WTC11 (cell line): ENCODE measurements at regions not wholly inside any gene's neighbourhood (a gene's known extent, or its start where the extent isn't known, plus 50 kb on each side); places are given as distances from the start of the nearest gene placed in this dataset.

Experiments
- ATAC-seq: fragments of 200-7000 bp; cut with Tn5 transposase; 2 replicates; pipeline ENCODE4 v1.10.0; 2021; ENCODE audit warnings: mild to moderate bottlenecking, moderate library complexity
- CTCF ChIA-PET: fragments of 300-600 bp; sonication (Branson Sonifier 250); formaldehyde crosslinking; loops from one replicate; lab custom pipeline; 2021; ENCODE audit warnings: antibody characterized with exemption; lab: Charles Lee
- POLR2A ChIA-PET: fragments of 350-600 bp; sonication (Branson Sonifier 250); formaldehyde crosslinking; loops from one replicate; lab custom pipeline; 2021; ENCODE audit warnings: antibody characterized with exemption; lab: Charles Lee
- DNase-seq: peaks from one replicate; pipeline ENCODE4 v3.0.0; 2021; ENCODE audit warnings: low spot score
- H3K27ac Mint-ChIP-seq: 2 replicates; pipeline ENCODE4 v1.8.0; 2021; ENCODE audit warnings: mixed read lengths
- H3K27me3 Mint-ChIP-seq: 2 replicates; pipeline ENCODE4 v1.8.0; 2021; ENCODE audit warnings: low read depth, mild to moderate bottlenecking, moderate library complexity, mixed read lengths
- H3K36me3 Mint-ChIP-seq: 2 replicates; pipeline ENCODE4 v1.8.0; 2021; ENCODE audit warnings: mixed read lengths
- H3K4me1 Mint-ChIP-seq: 2 replicates; pipeline ENCODE4 v1.8.0; 2022; ENCODE audit warnings: mixed read lengths
- H3K4me3 Mint-ChIP-seq: 2 replicates; pipeline ENCODE4 v1.8.0; 2021; ENCODE audit warnings: mild to moderate bottlenecking, moderate library complexity, mixed read lengths
- H3K9me3 Mint-ChIP-seq: 2 replicates; pipeline ENCODE4 v1.8.0; 2021; ENCODE audit warnings: mixed read lengths
- FOXP1 ChIP-seq: sonication (generic); formaldehyde crosslinking; IDR thresholded peaks from 2 replicates; pipeline ENCODE4 v1.8.0; 2022; ENCODE audit warnings: missing genetic modification reagents, mild to moderate bottlenecking, moderate library complexity, borderline replicate concordance
- HMGA2 ChIP-seq: fragments of 250-450 bp; sonication (Bioruptor Pico); IDR thresholded peaks from 2 replicates; pipeline ENCODE4 v1.4.0; 2021; ENCODE audit warnings: mild to moderate bottlenecking, moderate library complexity
- IRF2 ChIP-seq: sonication (generic); formaldehyde crosslinking; IDR thresholded peaks from 2 replicates; pipeline ENCODE4 v1.8.0; 2022; ENCODE audit warnings: low read depth, missing genetic modification reagents, borderline replicate concordance
- MYBL2 ChIP-seq: sonication (generic); formaldehyde crosslinking; IDR thresholded peaks from 2 replicates; pipeline ENCODE4 v1.8.1; 2023; ENCODE audit warnings: mild to moderate bottlenecking, moderate library complexity, missing genetic modification reagents
- NFYB ChIP-seq: sonication (generic); formaldehyde crosslinking; conservative IDR thresholded peaks from 2 replicates; pipeline ENCODE4 v1.8.0; 2022; ENCODE audit warnings: low read depth, missing genetic modification reagents
- NR3C1 ChIP-seq: sonication (generic); formaldehyde crosslinking; conservative IDR thresholded peaks from 2 replicates; pipeline ENCODE4 v1.8.1; 2023; ENCODE audit warnings: low read depth, mild to moderate bottlenecking, missing genetic modification reagents
- SP1 ChIP-seq: sonication (generic); formaldehyde crosslinking; conservative IDR thresholded peaks from 2 replicates; pipeline ENCODE4 v1.8.1; 2022; ENCODE audit warnings: missing genetic modification reagents
- TCF7 ChIP-seq: sonication (generic); formaldehyde crosslinking; IDR thresholded peaks from 2 replicates; pipeline ENCODE4 v1.8.0; 2022; ENCODE audit warnings: mild to moderate bottlenecking, low read depth, missing genetic modification reagents, moderate library complexity
- TEAD1 ChIP-seq: sonication (generic); formaldehyde crosslinking; IDR thresholded peaks from 2 replicates; pipeline ENCODE4 v1.8.0; 2022; ENCODE audit warnings: mild to moderate bottlenecking, missing genetic modification reagents
- TP53 ChIP-seq: sonication (generic); formaldehyde crosslinking; IDR thresholded peaks from 2 replicates; pipeline ENCODE4 v1.8.1; 2023; ENCODE audit warnings: mild to moderate bottlenecking, missing genetic modification reagents
- ZNF121 ChIP-seq: sonication (generic); formaldehyde crosslinking; IDR thresholded peaks from 2 replicates; pipeline ENCODE4 v1.8.0; 2023; ENCODE audit warnings: missing genetic modification reagents
- ZNF138 ChIP-seq: sonication (generic); formaldehyde crosslinking; conservative IDR thresholded peaks from 2 replicates; pipeline ENCODE4 v1.8.1; 2022; ENCODE audit warnings: mild to moderate bottlenecking, moderate library complexity, missing genetic modification reagents
- TF ChIP-seq, protein P1 (sequence below): fragments of 200-600 bp; IDR thresholded peaks from 2 replicates; pipeline ENCODE4 v1.8.0; 2022; ENCODE audit warnings: antibody characterized with exemption
- TF ChIP-seq, protein P2 (sequence below): sonication (generic); formaldehyde crosslinking; IDR thresholded peaks from 2 replicates; pipeline ENCODE4 v1.8.1; 2023; ENCODE audit warnings: mild to moderate bottlenecking, missing genetic modification reagents
- TF ChIP-seq, protein P3 (sequence below): sonication (generic); formaldehyde crosslinking; IDR thresholded peaks from 2 replicates; pipeline ENCODE4 v1.8.1; 2022; ENCODE audit warnings: mild to moderate bottlenecking, missing genetic modification reagents, moderate library complexity, borderline replicate concordance
- TF ChIP-seq, protein P4 (sequence below): sonication (generic); formaldehyde crosslinking; IDR thresholded peaks from 2 replicates; pipeline ENCODE4 v1.8.0; 2022; ENCODE audit warnings: mild to moderate bottlenecking, missing genetic modification reagents
- TF ChIP-seq, protein P5 (sequence below): sonication (generic); formaldehyde crosslinking; IDR thresholded peaks from 2 replicates; pipeline ENCODE4 v1.8.1; 2023; ENCODE audit warnings: mild to moderate bottlenecking, missing genetic modification reagents, moderate library complexity
- TF ChIP-seq, protein P6 (sequence below): sonication (generic); formaldehyde crosslinking; IDR thresholded peaks from 2 replicates; pipeline ENCODE4 v1.8.1; 2022; ENCODE audit warnings: mild to moderate bottlenecking, moderate library complexity, missing genetic modification reagents
- TF ChIP-seq, protein P7 (sequence below): sonication (generic); formaldehyde crosslinking; IDR thresholded peaks from 2 replicates; pipeline ENCODE4 v1.8.1; 2023; ENCODE audit warnings: mild to moderate bottlenecking, missing genetic modification reagents, moderate library complexity
- TF ChIP-seq, protein P8 (sequence below): sonication (generic); formaldehyde crosslinking; IDR thresholded peaks from 2 replicates; pipeline ENCODE4 v1.8.0; 2023; ENCODE audit warnings: missing genetic modification reagents

DNA sequence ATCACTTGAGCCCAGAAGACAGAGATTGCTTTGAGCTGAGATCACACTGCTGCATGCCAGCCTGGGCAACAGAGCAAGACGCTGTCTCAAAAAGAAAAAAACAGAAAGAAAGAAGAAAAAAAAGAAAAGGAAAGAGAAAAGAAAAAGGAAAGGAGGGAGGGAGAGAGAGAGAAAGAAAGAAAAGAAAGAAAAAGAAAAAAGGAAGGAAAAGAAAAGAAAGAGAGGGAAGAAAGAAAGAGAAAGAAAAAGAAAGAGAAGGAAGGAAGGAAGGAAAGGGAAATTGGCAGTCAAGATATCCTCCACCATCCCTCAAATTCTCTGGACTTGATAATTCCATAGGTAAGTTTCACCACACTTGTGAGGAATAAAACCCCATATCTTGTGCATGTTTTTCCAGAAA lies 71.4 kb upstream of the WSB1 start (continued):
- TF ChIP-seq, protein P1, sequence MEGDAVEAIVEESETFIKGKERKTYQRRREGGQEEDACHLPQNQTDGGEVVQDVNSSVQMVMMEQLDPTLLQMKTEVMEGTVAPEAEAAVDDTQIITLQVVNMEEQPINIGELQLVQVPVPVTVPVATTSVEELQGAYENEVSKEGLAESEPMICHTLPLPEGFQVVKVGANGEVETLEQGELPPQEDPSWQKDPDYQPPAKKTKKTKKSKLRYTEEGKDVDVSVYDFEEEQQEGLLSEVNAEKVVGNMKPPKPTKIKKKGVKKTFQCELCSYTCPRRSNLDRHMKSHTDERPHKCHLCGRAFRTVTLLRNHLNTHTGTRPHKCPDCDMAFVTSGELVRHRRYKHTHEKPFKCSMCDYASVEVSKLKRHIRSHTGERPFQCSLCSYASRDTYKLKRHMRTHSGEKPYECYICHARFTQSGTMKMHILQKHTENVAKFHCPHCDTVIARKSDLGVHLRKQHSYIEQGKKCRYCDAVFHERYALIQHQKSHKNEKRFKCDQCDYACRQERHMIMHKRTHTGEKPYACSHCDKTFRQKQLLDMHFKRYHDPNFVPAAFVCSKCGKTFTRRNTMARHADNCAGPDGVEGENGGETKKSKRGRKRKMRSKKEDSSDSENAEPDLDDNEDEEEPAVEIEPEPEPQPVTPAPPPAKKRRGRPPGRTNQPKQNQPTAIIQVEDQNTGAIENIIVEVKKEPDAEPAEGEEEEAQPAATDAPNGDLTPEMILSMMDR = no peak
- TF ChIP-seq, protein P2, sequence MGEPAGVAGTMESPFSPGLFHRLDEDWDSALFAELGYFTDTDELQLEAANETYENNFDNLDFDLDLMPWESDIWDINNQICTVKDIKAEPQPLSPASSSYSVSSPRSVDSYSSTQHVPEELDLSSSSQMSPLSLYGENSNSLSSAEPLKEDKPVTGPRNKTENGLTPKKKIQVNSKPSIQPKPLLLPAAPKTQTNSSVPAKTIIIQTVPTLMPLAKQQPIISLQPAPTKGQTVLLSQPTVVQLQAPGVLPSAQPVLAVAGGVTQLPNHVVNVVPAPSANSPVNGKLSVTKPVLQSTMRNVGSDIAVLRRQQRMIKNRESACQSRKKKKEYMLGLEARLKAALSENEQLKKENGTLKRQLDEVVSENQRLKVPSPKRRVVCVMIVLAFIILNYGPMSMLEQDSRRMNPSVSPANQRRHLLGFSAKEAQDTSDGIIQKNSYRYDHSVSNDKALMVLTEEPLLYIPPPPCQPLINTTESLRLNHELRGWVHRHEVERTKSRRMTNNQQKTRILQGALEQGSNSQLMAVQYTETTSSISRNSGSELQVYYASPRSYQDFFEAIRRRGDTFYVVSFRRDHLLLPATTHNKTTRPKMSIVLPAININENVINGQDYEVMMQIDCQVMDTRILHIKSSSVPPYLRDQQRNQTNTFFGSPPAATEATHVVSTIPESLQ (CRISPR knock-in tag) = no peak

DNA sequence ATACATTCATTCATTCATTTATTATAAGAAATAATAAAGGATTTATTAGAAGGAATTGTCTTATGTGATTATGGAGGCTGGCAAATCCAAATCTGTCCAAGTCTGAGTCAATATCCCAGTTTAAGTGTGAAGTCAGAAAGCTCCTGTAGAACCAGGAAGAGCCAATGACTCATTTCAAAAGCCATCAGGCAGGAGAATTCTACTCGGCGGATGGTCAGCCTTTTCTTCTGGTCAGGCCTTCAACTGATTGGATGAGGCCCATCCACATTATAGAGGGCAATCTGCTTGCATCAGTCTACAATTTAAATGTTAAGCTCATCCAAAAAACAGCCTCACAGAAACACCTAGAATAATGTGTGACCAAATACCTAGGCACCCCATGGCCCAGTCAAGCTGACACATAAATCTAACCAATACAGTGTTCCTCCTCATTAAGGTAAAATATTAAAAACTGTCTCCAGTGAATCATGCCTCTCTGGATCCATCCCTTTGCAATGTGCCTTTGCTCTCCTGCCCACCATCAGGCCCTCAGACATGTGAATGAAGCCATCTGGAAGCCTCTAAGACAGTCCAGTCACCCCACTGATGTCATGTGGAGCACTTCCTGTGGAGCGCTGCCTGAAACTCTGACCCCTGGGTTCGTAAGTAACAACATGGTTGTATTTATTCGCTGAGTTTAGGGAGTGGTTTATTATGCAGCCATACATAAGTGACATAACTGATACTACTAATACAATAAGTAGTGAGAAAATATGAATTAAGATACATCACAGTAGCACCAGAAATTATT lies 69.2 kb upstream of the WSB1 start:
- Mint-ChIP-seq H3K27ac (no peak overlapping the region), H3K4me3 (no peak overlapping the region), H3K4me1 (no peaks in the 10 kb centered on the region), H3K27me3 (peaks cover 3% of the 10 kb centered on the region; the same call in 1 of the 2 replicates), H3K36me3 (peaks cover 7% of the 10 kb centered on the region), H3K9me3 (peaks cover 59% of the 10 kb centered on the region)
- ChIA-PET POLR2A (no interaction called here), CTCF (no interaction called here)
- no peak for ATAC-seq
- TF ChIP-seq HMGA2 (CRISPR knock-in tag) = no peak
- DNase-seq = no peak

DNA sequence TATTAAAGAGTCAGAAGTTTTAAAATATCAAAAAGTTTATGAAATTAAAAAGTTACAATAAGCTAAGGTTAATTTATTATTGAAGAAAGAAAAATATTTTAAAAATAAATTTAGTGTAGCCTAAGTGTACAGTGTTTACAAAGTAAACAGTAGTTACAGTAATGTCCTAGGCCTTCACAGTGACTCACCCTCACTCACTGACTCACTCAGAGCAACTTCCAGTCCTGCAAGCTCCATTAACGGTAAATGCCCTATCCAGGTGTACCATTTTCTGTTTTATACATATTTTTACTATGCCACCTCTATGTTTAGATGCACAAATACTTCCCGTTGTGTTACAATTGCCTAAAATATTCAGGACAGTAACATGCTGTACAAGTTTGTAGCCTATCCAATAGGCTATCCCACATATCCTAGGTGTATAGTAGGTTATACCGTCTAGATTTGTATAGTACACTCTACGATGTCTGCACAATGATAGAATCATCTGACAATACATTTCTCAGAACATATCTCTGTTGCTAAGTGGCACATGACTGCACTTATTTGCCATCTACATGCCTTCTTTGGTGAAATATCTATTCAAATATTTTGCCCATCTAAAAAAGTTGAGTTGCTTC lies 67.2 kb upstream of the WSB1 start:
- ATAC-seq (no peak), DNase-seq (no peak)
- POLR2A ChIA-PET = no interaction called here
- Mint-ChIP-seq H3K36me3 (peaks cover 7% of the 10 kb centered on the region), H3K9me3 (peaks cover 55% of the 10 kb centered on the region)
- TF ChIP-seq ZNF138 (no peak), MYBL2 (CRISPR knock-in tag) (no peak), NFYB (CRISPR knock-in tag) (no peak), TCF7 (no peak)
- TF ChIP-seq, protein P3, sequence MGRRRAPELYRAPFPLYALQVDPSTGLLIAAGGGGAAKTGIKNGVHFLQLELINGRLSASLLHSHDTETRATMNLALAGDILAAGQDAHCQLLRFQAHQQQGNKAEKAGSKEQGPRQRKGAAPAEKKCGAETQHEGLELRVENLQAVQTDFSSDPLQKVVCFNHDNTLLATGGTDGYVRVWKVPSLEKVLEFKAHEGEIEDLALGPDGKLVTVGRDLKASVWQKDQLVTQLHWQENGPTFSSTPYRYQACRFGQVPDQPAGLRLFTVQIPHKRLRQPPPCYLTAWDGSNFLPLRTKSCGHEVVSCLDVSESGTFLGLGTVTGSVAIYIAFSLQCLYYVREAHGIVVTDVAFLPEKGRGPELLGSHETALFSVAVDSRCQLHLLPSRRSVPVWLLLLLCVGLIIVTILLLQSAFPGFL = no peak
- TF ChIP-seq, protein P4, sequence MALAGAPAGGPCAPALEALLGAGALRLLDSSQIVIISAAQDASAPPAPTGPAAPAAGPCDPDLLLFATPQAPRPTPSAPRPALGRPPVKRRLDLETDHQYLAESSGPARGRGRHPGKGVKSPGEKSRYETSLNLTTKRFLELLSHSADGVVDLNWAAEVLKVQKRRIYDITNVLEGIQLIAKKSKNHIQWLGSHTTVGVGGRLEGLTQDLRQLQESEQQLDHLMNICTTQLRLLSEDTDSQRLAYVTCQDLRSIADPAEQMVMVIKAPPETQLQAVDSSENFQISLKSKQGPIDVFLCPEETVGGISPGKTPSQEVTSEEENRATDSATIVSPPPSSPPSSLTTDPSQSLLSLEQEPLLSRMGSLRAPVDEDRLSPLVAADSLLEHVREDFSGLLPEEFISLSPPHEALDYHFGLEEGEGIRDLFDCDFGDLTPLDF (CRISPR knock-in tag) = no peak
- TF ChIP-seq, protein P5, sequence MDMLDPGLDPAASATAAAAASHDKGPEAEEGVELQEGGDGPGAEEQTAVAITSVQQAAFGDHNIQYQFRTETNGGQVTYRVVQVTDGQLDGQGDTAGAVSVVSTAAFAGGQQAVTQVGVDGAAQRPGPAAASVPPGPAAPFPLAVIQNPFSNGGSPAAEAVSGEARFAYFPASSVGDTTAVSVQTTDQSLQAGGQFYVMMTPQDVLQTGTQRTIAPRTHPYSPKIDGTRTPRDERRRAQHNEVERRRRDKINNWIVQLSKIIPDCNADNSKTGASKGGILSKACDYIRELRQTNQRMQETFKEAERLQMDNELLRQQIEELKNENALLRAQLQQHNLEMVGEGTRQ (CRISPR knock-in tag) = no peak
- TF ChIP-seq, all 79 proteins: peak for 0
- Mint-ChIP-seq H3K27me3 (peaks cover 3% of the 10 kb centered on the region; the same call in 1 of the 2 replicates), H3K4me1 (no peaks in the 10 kb centered on the region), H3K4me3 (no peak overlapping the region), H3K27ac (no peak overlapping the region)
- CTCF ChIA-PET = interaction anchor here (1.1 to 1.3 kb wide), 2 partner anchors 10 to 155 kb away, joined by 3 to 4 read pairs; no protein-coding TSS in a partner anchor

DNA sequence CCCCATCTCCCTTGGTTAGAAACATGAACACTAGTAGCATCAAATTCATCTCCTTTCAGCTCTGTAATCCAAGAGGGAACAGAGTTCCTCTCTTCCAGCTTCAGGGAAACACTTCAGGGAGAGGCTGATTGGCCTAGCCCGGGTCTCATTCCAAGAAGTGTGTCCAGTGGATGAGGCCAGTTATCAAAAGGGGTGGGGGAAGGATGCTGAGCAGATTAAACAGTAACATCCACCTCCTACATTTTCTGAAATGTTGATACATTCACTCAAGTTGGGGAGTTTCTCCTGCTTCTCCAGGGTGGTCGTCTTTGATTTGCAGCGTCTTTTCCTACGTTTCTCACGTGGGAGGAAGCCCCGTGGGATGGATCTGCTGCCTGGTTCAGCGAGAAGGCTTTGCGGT lies 62.9 kb upstream of the WSB1 start:
- Mint-ChIP-seq H3K36me3 (no peaks in the 10 kb centered on the region), H3K27me3 (peaks cover 6% of the 10 kb centered on the region; the same call in 1 of the 2 replicates), H3K4me3 (no peak overlapping the region), H3K27ac (no peak overlapping the region), H3K4me1 (no peaks in the 10 kb centered on the region), H3K9me3 (peaks cover 23% of the 10 kb centered on the region)
- ChIA-PET POLR2A (no interaction called here), CTCF (no interaction called here)
- no peak for ATAC-seq
- no peak for DNase-seq
- no peak for TF ChIP-seq ZNF121 (CRISPR knock-in tag)
- TF ChIP-seq FOXP1 (CRISPR knock-in tag) = no peak
- no peak for TF ChIP-seq TEAD1
- TF ChIP-seq, protein P6, sequence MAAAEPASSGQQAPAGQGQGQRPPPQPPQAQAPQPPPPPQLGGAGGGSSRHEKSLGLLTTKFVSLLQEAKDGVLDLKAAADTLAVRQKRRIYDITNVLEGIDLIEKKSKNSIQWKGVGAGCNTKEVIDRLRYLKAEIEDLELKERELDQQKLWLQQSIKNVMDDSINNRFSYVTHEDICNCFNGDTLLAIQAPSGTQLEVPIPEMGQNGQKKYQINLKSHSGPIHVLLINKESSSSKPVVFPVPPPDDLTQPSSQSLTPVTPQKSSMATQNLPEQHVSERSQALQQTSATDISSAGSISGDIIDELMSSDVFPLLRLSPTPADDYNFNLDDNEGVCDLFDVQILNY (CRISPR knock-in tag) = no peak
- no peak for TF ChIP-seq ZNF138
- TF ChIP-seq, protein P7, sequence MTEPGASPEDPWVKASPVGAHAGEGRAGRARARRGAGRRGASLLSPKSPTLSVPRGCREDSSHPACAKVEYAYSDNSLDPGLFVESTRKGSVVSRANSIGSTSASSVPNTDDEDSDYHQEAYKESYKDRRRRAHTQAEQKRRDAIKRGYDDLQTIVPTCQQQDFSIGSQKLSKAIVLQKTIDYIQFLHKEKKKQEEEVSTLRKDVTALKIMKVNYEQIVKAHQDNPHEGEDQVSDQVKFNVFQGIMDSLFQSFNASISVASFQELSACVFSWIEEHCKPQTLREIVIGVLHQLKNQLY (CRISPR knock-in tag) = no peak
- TF ChIP-seq, protein P8, sequence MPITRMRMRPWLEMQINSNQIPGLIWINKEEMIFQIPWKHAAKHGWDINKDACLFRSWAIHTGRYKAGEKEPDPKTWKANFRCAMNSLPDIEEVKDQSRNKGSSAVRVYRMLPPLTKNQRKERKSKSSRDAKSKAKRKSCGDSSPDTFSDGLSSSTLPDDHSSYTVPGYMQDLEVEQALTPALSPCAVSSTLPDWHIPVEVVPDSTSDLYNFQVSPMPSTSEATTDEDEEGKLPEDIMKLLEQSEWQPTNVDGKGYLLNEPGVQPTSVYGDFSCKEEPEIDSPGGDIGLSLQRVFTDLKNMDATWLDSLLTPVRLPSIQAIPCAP (CRISPR knock-in tag) = no peak
- TF ChIP-seq NR3C1 (CRISPR knock-in tag) = no peak
- no peak for TF ChIP-seq SP1 (CRISPR knock-in tag)
- TF ChIP-seq TP53 (CRISPR knock-in tag) = no peak
- no peak for TF ChIP-seq IRF2 (CRISPR knock-in tag)
